T-helper 1 cell treated with Interleukin-12 subunit alpha and Interleukin-12 subunit beta and Interleukin-4 antibody, amounts not matched to agents 30 μg/mL and 1 μg/mL, for 36 hours (primary cell): ENCODE measurements at regions not wholly inside any gene's neighbourhood (a gene's known extent, or its start where the extent isn't known, plus 50 kb on each side); places are given as distances from the start of the nearest gene placed in this dataset.

Experiments used
- H3K27ac Mint-ChIP-seq: one replicate; pipeline ENCODE4 v1.8.0; 2021; ENCODE audit warnings: mild to moderate bottlenecking, mixed read lengths
- H3K27me3 Mint-ChIP-seq: one replicate; pipeline ENCODE4 v1.8.0; 2021; ENCODE audit warnings: low read depth, mixed read lengths
- H3K36me3 Mint-ChIP-seq: one replicate; pipeline ENCODE4 v1.8.0; 2021; ENCODE audit warnings: low read depth, mixed read lengths
- H3K4me1 Mint-ChIP-seq: one replicate; pipeline ENCODE4 v1.8.0; 2021; ENCODE audit warnings: low read depth, mixed read lengths
- H3K4me3 Mint-ChIP-seq: one replicate; pipeline ENCODE4 v1.8.0; 2021; ENCODE audit warnings: mild to moderate bottlenecking, moderate library complexity, mixed read lengths
- H3K9me3 Mint-ChIP-seq: one replicate; pipeline ENCODE4 v1.8.0; 2021; ENCODE audit warnings: mixed read lengths

GRCh38 chr11:45026835-45027234 lies 76.2 kb upstream of the TP53I11 start:
- no peaks in the 10 kb centered on the region for H3K36me3 Mint-ChIP-seq
- peaks cover 3% of the 10 kb centered on the region for H3K27me3 Mint-ChIP-seq
- H3K9me3 Mint-ChIP-seq = no peaks in the 10 kb centered on the region
- H3K27ac Mint-ChIP-seq = no peak overlapping the region
- no peak overlapping the region for H3K4me3 Mint-ChIP-seq
- H3K4me1 Mint-ChIP-seq = peaks cover 6% of the 10 kb centered on the region

GRCh38 chr11:45027312-45027711 lies 76.6 kb upstream of the TP53I11 start:
- no peak overlapping the region for H3K4me3 Mint-ChIP-seq
- H3K27me3 Mint-ChIP-seq = peaks cover 3% of the 10 kb centered on the region
- H3K9me3 Mint-ChIP-seq = no peaks in the 10 kb centered on the region
- H3K36me3 Mint-ChIP-seq = no peaks in the 10 kb centered on the region
- H3K4me1 Mint-ChIP-seq = peaks cover 6% of the 10 kb centered on the region
- H3K27ac Mint-ChIP-seq = no peak overlapping the region

GRCh38 chr11:45028911-45029682 lies 78.4 kb upstream of the TP53I11 start:
- Mint-ChIP-seq H3K27me3 (peaks cover 3% of the 10 kb centered on the region), H3K36me3 (no peaks in the 10 kb centered on the region), H3K4me1 (peaks cover 6% of the 10 kb centered on the region), H3K4me3 (no peak overlapping the region), H3K9me3 (no peaks in the 10 kb centered on the region), H3K27ac (no peak overlapping the region)

GRCh38 chr11:45030778-45031177 lies 80.1 kb upstream of the TP53I11 start:
- no peaks in the 10 kb centered on the region for H3K9me3 Mint-ChIP-seq
- peaks cover 3% of the 10 kb centered on the region for H3K27me3 Mint-ChIP-seq
- no peak overlapping the region for H3K27ac Mint-ChIP-seq
- H3K4me3 Mint-ChIP-seq = no peak overlapping the region
- H3K36me3 Mint-ChIP-seq = no peaks in the 10 kb centered on the region
- peaks cover 1% of the 10 kb centered on the region for H3K4me1 Mint-ChIP-seq

GRCh38 chr11:45031912-45032519 lies 81.3 kb upstream of the TP53I11 start:
- Mint-ChIP-seq H3K27me3 (peaks cover 3% of the 10 kb centered on the region), H3K4me3 (no peak overlapping the region), H3K4me1 (no peaks in the 10 kb centered on the region), H3K36me3 (no peaks in the 10 kb centered on the region), H3K27ac (no peak overlapping the region), H3K9me3 (no peaks in the 10 kb centered on the region)

GRCh38 chr11:45035413-45035812 lies 84.7 kb upstream of the TP53I11 start:
- H3K27ac Mint-ChIP-seq = no peak overlapping the region
- peaks cover 3% of the 10 kb centered on the region for H3K27me3 Mint-ChIP-seq
- H3K36me3 Mint-ChIP-seq = no peaks in the 10 kb centered on the region
- H3K9me3 Mint-ChIP-seq = no peaks in the 10 kb centered on the region
- H3K4me1 Mint-ChIP-seq = no peaks in the 10 kb centered on the region
- H3K4me3 Mint-ChIP-seq = no peak overlapping the region

GRCh38 chr11:45036010-45036409 lies 85.3 kb upstream of the TP53I11 start:
- Mint-ChIP-seq H3K27ac (no peak overlapping the region), H3K4me3 (no peak overlapping the region), H3K9me3 (no peaks in the 10 kb centered on the region), H3K4me1 (no peaks in the 10 kb centered on the region), H3K27me3 (peaks cover 3% of the 10 kb centered on the region), H3K36me3 (no peaks in the 10 kb centered on the region)

- Mint-ChIP-seq H3K27ac (no peak overlapping the region), H3K4me3 (no peak overlapping the region), H3K36me3 (no peaks in the 10 kb centered on the region), H3K4me1 (no peaks in the 10 kb centered on the region), H3K27me3 (no peaks in the 10 kb centered on the region), H3K9me3 (no peaks in the 10 kb centered on the region)
Measured at GRCh38 chr11:45036733-45037132, 86.0 kb upstream of the TP53I11 start.

GRCh38 chr11:45037434-45038005 lies 86.8 kb upstream of the TP53I11 start:
- no peak overlapping the region for H3K4me3 Mint-ChIP-seq
- H3K27me3 Mint-ChIP-seq = no peaks in the 10 kb centered on the region
- H3K27ac Mint-ChIP-seq = no peak overlapping the region
- H3K9me3 Mint-ChIP-seq = no peaks in the 10 kb centered on the region
- H3K4me1 Mint-ChIP-seq = no peaks in the 10 kb centered on the region
- H3K36me3 Mint-ChIP-seq = no peaks in the 10 kb centered on the region

GRCh38 chr11:45038923-45039322 lies 88.2 kb upstream of the TP53I11 start:
- no peaks in the 10 kb centered on the region for H3K4me1 Mint-ChIP-seq
- no peaks in the 10 kb centered on the region for H3K36me3 Mint-ChIP-seq
- H3K9me3 Mint-ChIP-seq = no peaks in the 10 kb centered on the region
- no peak overlapping the region for H3K4me3 Mint-ChIP-seq
- H3K27me3 Mint-ChIP-seq = no peaks in the 10 kb centered on the region
- no peak overlapping the region for H3K27ac Mint-ChIP-seq

GRCh38 chr11:45041596-45041995 lies 90.9 kb upstream of the TP53I11 start:
- H3K27ac Mint-ChIP-seq = no peak overlapping the region
- H3K4me1 Mint-ChIP-seq = peaks cover 4% of the 10 kb centered on the region
- H3K9me3 Mint-ChIP-seq = no peaks in the 10 kb centered on the region
- no peaks in the 10 kb centered on the region for H3K36me3 Mint-ChIP-seq
- H3K4me3 Mint-ChIP-seq = no peak overlapping the region
- H3K27me3 Mint-ChIP-seq = no peaks in the 10 kb centered on the region

GRCh38 chr11:45042560-45042959 lies 91.9 kb upstream of the TP53I11 start:
- H3K27ac Mint-ChIP-seq = no peak overlapping the region
- no peaks in the 10 kb centered on the region for H3K9me3 Mint-ChIP-seq
- no peak overlapping the region for H3K4me3 Mint-ChIP-seq
- H3K36me3 Mint-ChIP-seq = no peaks in the 10 kb centered on the region
- H3K4me1 Mint-ChIP-seq = peaks cover 4% of the 10 kb centered on the region
- H3K27me3 Mint-ChIP-seq = no peaks in the 10 kb centered on the region

- H3K4me3 Mint-ChIP-seq = no peak overlapping the region
- H3K4me1 Mint-ChIP-seq = peaks cover 4% of the 10 kb centered on the region
- H3K27me3 Mint-ChIP-seq = no peaks in the 10 kb centered on the region
- H3K9me3 Mint-ChIP-seq = no peaks in the 10 kb centered on the region
- no peak overlapping the region for H3K27ac Mint-ChIP-seq
- no peaks in the 10 kb centered on the region for H3K36me3 Mint-ChIP-seq
Measured at GRCh38 chr11:45043755-45044475, 93.2 kb upstream of the TP53I11 start.

- Mint-ChIP-seq H3K36me3 (no peaks in the 10 kb centered on the region), H3K4me3 (no peak overlapping the region), H3K9me3 (no peaks in the 10 kb centered on the region), H3K4me1 (peaks cover 4% of the 10 kb centered on the region), H3K27me3 (no peaks in the 10 kb centered on the region), H3K27ac (no peak overlapping the region)
Measured at GRCh38 chr11:45045683-45046471, 95.2 kb upstream of the TP53I11 start.
